ENCODE measurements at regions not wholly inside any gene's neighbourhood (a gene's known extent, or its start where the extent isn't known, plus 50 kb on each side); places are given as distances from the start of the nearest gene placed in this dataset.

DNA sequence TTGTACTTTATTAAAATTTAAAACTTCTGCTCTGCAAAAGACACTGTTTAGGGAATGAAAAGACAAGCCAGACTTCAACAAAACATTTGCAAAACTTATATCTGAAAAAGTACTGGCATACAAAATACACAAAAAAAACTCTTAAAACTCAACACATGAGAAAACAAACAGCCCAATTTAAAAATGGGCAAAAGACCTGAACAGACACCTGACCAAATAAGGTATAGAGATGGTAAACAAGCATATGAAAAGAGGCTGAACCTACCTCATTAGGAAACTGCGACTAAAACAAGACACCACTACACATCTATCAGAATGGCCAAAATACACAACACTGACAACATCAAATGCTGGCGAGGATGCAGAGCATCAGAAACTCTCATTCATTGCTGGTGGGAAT, 54.4 kb upstream of the LMX1B start:
- no peak for TF ChIP-seq CTCF (conservative IDR thresholded peaks at IDR 0.05; ENCODE audit: low read depth, low read length)
- no peak for TF ChIP-seq EZH2 (IDR thresholded peaks at IDR 0.05; ENCODE audit: low read length, unreplicated experiment)

All from PC-3 (cell line).